Endodermal cell (in vitro differentiated cells): ENCODE measurements at regions not wholly inside any gene's neighbourhood (a gene's known extent, or its start where the extent isn't known, plus 50 kb on each side); places are given as distances from the start of the nearest gene placed in this dataset.

Experiments used
- DNase-seq: peaks from one replicate; pipeline ENCODE4 v3.0.0-alpha.2; 2017
- H3K27ac ChIP-seq: 2 replicates; pipeline ENCODE4 v1.5.1; 2013; ENCODE audit warnings: mild to moderate bottlenecking, low read depth, low read length, moderate library complexity
- H3K27me3 ChIP-seq: 2 replicates; pipeline ENCODE4 v1.6.1; 2013; ENCODE audit warnings: mild to moderate bottlenecking, low read length, moderate library complexity; ENCODE audit not compliant: insufficient read depth, control insufficient read depth, poor library complexity, severe bottlenecking
- H3K36me3 ChIP-seq: 2 replicates; pipeline ENCODE4 v1.7.0; 2013; ENCODE audit warnings: mild to moderate bottlenecking, low read length, moderate library complexity; ENCODE audit not compliant: control insufficient read depth, insufficient read depth
- H3K4me1 ChIP-seq: one replicate; pipeline ENCODE4 v1.7.0; 2013; ENCODE audit warnings: low read length; ENCODE audit not compliant: control insufficient read depth, insufficient read depth
- H3K4me3 ChIP-seq: 2 replicates; pipeline ENCODE4 v1.5.1; 2013; ENCODE audit warnings: mild to moderate bottlenecking, low read length, moderate library complexity
- H3K9ac ChIP-seq: 2 replicates; pipeline ENCODE4 v1.6.1; 2013; ENCODE audit warnings: mild to moderate bottlenecking, low read length, moderate library complexity; ENCODE audit not compliant: poor library complexity, severe bottlenecking; ENCODE audit errors: extremely low read depth
- H3K9me3 ChIP-seq: 2 replicates; pipeline ENCODE4 v1.6.1; 2013; ENCODE audit warnings: mild to moderate bottlenecking, low read length, moderate library complexity; ENCODE audit not compliant: control insufficient read depth
- H3K27ac Mint-ChIP-seq: 2 replicates; pipeline ENCODE4 v1.8.0; 2020; ENCODE audit warnings: mixed read lengths
- H3K27me3 Mint-ChIP-seq: 2 replicates; pipeline ENCODE4 v1.8.0; 2021; ENCODE audit warnings: mild to moderate bottlenecking, mixed read lengths; ENCODE audit not compliant: insufficient read depth
- H3K36me3 Mint-ChIP-seq: 2 replicates; pipeline ENCODE4 v1.8.0; 2020; ENCODE audit warnings: low read depth, mixed read lengths
- H3K4me1 Mint-ChIP-seq: 2 replicates; pipeline ENCODE4 v1.8.0; 2020; ENCODE audit warnings: mixed read lengths
- H3K4me3 Mint-ChIP-seq: 2 replicates; pipeline ENCODE4 v1.8.0; 2020; ENCODE audit warnings: mild to moderate bottlenecking, moderate library complexity, mixed read lengths
- H3K9me3 Mint-ChIP-seq: 2 replicates; pipeline ENCODE4 v1.8.0; 2020; ENCODE audit warnings: mild to moderate bottlenecking, mixed read lengths
- CTCF ChIP-seq: fragments of 200-600 bp; sonication (generic); conservative IDR thresholded peaks from 2 replicates; pipeline ENCODE4 v1.5.0; 2021; ENCODE audit warnings: antibody characterized with exemption, mild to moderate bottlenecking
- WGBS, 2 experiments: methylation state at CpG; one replicate each; pipeline versions ENCODE4 v1.1.5 to v1.1.7; 2013; ENCODE audit warnings: missing lambda C conversion rate in 2 of 2, mixed read lengths in 1 of 2; ENCODE audit not compliant: insufficient coverage in 1 of 2, insufficient read length in 1 of 2; 5-methylcytosine and 5-hydroxymethylcytosine counted together

- Histone ChIP-seq H3K4me1 (peaks cover 3% of the 10 kb centered on the region), H3K36me3 (no peaks in the 10 kb centered on the region), H3K9ac (no peak overlapping the region), H3K27ac (no peak overlapping the region), H3K4me3 (no peak overlapping the region), H3K9me3 (no peaks in the 10 kb centered on the region), H3K27me3 (no peaks in the 10 kb centered on the region)
- H3K27ac Mint-ChIP-seq, result no peak overlapping the region
- H3K36me3 Mint-ChIP-seq, result no peaks in the 10 kb centered on the region
- no peak overlapping the region for H3K4me3 Mint-ChIP-seq
- H3K4me1 Mint-ChIP-seq, result peaks cover 16% of the 10 kb centered on the region
- no peak for TF ChIP-seq CTCF
- H3K27me3 Mint-ChIP-seq, result peaks cover 11% of the 10 kb centered on the region
- 90 to 92% methylated on average over 4 to 12 of the region's 12 CpGs for WGBS, 2 experiments
- DNase-seq, result no peak
- H3K9me3 Mint-ChIP-seq, result no peaks in the 10 kb centered on the region
Measured at GRCh38 chr5:2577312-2578036, 174.0 kb downstream of the IRX2 start.

- 91 to 94% methylated on average over 8 to 11 of the region's 11 CpGs for WGBS, 2 experiments
- Histone ChIP-seq H3K27me3 (no peaks in the 10 kb centered on the region), H3K4me3 (no peak overlapping the region), H3K9ac (no peak overlapping the region), H3K4me1 (peaks cover 3% of the 10 kb centered on the region), H3K9me3 (no peaks in the 10 kb centered on the region), H3K27ac (no peak overlapping the region), H3K36me3 (no peaks in the 10 kb centered on the region)
- no peak for TF ChIP-seq CTCF
- Mint-ChIP-seq H3K27me3 (peaks cover 15% of the 10 kb centered on the region), H3K36me3 (no peaks in the 10 kb centered on the region), H3K4me1 (peaks cover 16% of the 10 kb centered on the region), H3K4me3 (no peak overlapping the region), H3K27ac (peak overlapping the region; percentile 4), H3K9me3 (no peaks in the 10 kb centered on the region)
- DNase-seq, result no peak
Measured at GRCh38 chr5:2576823-2577222, 174.7 kb downstream of the IRX2 start.

- H3K9ac ChIP-seq, result no peak overlapping the region
- no peaks in the 10 kb centered on the region for H3K36me3 Mint-ChIP-seq
- H3K4me1 Mint-ChIP-seq, result peaks cover 21% of the 10 kb centered on the region
- H3K27ac ChIP-seq, result no peak overlapping the region
- 95 to 100% methylated on average over 1 of the region's 1 CpG for WGBS, 2 experiments
- no peak for TF ChIP-seq CTCF
- DNase-seq, result no peak
- peaks cover 3% of the 10 kb centered on the region for H3K4me1 ChIP-seq
- H3K27me3 Mint-ChIP-seq, result peaks cover 13% of the 10 kb centered on the region
- no peaks in the 10 kb centered on the region for H3K27me3 ChIP-seq
- H3K9me3 Mint-ChIP-seq, result no peaks in the 10 kb centered on the region
- no peak overlapping the region for H3K27ac Mint-ChIP-seq
- H3K36me3 ChIP-seq, result no peaks in the 10 kb centered on the region
- no peak overlapping the region for H3K4me3 ChIP-seq
- H3K9me3 ChIP-seq, result no peaks in the 10 kb centered on the region
- no peak overlapping the region for H3K4me3 Mint-ChIP-seq
Measured at GRCh38 chr5:2575871-2576270, 175.6 kb downstream of the IRX2 start.
